Fibroblast of lung (primary cell): ENCODE measurements at regions not wholly inside any gene's neighbourhood (a gene's known extent, or its start where the extent isn't known, plus 50 kb on each side); places are given as distances from the start of the nearest gene placed in this dataset.

Experiments
- EZH2 ChIP-seq: IDR thresholded peaks from 2 replicates; pipeline ENCODE4 v1.5.1; 2012; ENCODE audit warnings: low read length, control low read depth, mild to moderate bottlenecking; ENCODE audit errors: missing control alignments
- TF ChIP-seq, protein P1 (sequence below), 2 donors: IDR thresholded peaks in 1 of 2; conservative IDR thresholded peaks in 1 of 2; 1 replicate in 1 of 2; 2 replicates in 1 of 2; pipeline ENCODE4 v1.5.1; 2011 to 2012; ENCODE audit warnings: low read length in 2 of 2, control low read depth in 1 of 2, inconsistent platforms in 1 of 2, low read depth in 1 of 2, mild to moderate bottlenecking in 1 of 2

DNA sequence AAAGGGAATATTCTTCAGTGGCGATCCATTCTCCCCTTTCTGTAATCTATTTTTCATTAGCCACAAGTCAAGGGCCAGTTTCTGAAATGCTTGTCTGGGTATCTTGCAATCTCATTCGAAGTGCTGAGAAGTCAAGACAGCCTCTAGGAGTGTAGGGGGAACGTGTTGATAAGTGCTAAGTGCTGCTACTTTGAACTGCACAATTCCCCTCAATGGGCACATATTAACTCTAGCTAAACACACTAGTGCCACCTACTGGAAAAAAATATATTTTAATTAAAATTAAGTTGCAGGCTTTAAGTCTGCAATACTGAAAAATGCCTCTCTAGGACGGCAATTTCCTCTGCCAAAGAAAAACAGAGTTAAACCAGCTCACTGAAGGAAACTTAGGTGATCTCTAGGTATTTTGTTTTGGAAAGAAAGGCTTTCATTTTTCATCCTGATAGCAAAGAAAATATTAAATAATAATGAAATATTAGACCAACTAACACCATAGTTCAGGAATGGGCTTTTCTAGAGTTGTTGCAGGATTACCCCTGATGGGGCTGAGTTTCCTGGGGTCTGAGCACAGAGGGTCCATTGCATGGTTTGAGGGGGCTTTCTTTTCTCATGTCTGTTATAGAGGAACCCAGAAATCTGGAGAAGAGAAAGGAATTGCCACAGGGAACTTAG, 181.9 kb upstream of the KBTBD8 start:
- TF ChIP-seq, protein P1, sequence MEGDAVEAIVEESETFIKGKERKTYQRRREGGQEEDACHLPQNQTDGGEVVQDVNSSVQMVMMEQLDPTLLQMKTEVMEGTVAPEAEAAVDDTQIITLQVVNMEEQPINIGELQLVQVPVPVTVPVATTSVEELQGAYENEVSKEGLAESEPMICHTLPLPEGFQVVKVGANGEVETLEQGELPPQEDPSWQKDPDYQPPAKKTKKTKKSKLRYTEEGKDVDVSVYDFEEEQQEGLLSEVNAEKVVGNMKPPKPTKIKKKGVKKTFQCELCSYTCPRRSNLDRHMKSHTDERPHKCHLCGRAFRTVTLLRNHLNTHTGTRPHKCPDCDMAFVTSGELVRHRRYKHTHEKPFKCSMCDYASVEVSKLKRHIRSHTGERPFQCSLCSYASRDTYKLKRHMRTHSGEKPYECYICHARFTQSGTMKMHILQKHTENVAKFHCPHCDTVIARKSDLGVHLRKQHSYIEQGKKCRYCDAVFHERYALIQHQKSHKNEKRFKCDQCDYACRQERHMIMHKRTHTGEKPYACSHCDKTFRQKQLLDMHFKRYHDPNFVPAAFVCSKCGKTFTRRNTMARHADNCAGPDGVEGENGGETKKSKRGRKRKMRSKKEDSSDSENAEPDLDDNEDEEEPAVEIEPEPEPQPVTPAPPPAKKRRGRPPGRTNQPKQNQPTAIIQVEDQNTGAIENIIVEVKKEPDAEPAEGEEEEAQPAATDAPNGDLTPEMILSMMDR (conservative IDR thresholded peaks at IDR 0.05 in 1 of 2, IDR thresholded peaks at IDR 0.05 in 1 of 2; ENCODE audit: low read depth in 1 of 2, low read length in 2 of 2) = peak; percentile 39 to 45
- no peak for TF ChIP-seq EZH2
